WTC11 (cell line): ENCODE measurements at regions not wholly inside any gene's neighbourhood (a gene's known extent, or its start where the extent isn't known, plus 50 kb on each side); places are given as distances from the start of the nearest gene placed in this dataset.

Experiments used
- FOXJ3 ChIP-seq: sonication (generic); formaldehyde crosslinking; IDR thresholded peaks from 2 replicates; pipeline ENCODE4 v1.9.0; 2021; ENCODE audit warnings: missing genetic modification reagents, mild to moderate bottlenecking, borderline replicate concordance
- FOXP4 ChIP-seq: sonication (generic); formaldehyde crosslinking; IDR thresholded peaks from 2 replicates; pipeline ENCODE4 v1.8.0; 2022; ENCODE audit warnings: mild to moderate bottlenecking, missing genetic modification reagents
- MXD4 ChIP-seq: fragments of 250-450 bp; sonication (Bioruptor Pico); IDR thresholded peaks from 2 replicates; pipeline ENCODE4 v1.8.0; 2021; ENCODE audit warnings: mild to moderate bottlenecking, moderate library complexity, borderline replicate concordance
- NFYB ChIP-seq: sonication (generic); formaldehyde crosslinking; conservative IDR thresholded peaks from 2 replicates; pipeline ENCODE4 v1.8.0; 2022; ENCODE audit warnings: low read depth, missing genetic modification reagents
- TEAD4 ChIP-seq: sonication (generic); formaldehyde crosslinking; IDR thresholded peaks from 2 replicates; pipeline ENCODE4 v1.8.0; 2022; ENCODE audit warnings: mild to moderate bottlenecking, missing genetic modification reagents
- ZNF121 ChIP-seq: sonication (generic); formaldehyde crosslinking; IDR thresholded peaks from 2 replicates; pipeline ENCODE4 v1.8.0; 2023; ENCODE audit warnings: missing genetic modification reagents
- TF ChIP-seq, protein P1 (sequence below): sonication (generic); formaldehyde crosslinking; IDR thresholded peaks from 2 replicates; pipeline ENCODE4 v1.8.0; 2023; ENCODE audit warnings: mild to moderate bottlenecking, missing genetic modification reagents

DNA sequence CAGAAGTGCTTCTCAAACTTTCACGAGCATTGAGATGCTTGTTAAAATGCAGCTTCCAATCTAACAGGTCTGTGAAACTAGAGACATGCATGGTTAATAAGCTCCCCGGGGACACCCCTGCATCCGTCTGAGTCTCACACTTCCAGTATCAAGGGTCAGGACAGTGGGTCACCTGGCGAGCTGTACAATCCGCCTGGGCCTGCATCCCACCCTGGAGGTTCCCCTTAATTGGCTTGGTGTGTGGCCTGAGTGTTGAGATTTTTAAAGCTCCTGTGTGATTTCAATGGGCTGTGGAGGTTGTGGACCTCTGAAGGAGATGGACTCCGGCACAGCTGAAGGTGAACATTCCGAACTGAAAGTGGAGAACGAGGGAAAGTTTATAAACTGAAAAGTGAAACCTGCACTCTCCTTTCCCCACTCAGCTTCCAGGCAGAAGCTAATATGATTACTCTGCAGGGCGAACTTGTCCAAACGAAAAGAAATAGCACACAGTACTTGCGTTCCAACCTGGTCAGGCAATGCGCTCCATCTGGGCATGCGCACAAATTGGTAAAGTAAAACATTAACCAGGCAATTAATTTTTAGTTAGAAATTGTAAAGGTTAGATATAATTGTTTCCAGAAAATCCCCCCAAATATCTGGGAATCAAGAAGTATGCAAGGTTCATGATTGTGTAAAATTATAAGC, 191.7 kb upstream of the ALKAL2 start:
- TF ChIP-seq FOXP4 (CRISPR knock-in tag) (no peak), TEAD4 (no peak), ZNF121 (CRISPR knock-in tag) (no peak), FOXJ3 (no peak), NFYB (no peak), MXD4 (CRISPR knock-in tag) (no peak)
- TF ChIP-seq, protein P1, sequence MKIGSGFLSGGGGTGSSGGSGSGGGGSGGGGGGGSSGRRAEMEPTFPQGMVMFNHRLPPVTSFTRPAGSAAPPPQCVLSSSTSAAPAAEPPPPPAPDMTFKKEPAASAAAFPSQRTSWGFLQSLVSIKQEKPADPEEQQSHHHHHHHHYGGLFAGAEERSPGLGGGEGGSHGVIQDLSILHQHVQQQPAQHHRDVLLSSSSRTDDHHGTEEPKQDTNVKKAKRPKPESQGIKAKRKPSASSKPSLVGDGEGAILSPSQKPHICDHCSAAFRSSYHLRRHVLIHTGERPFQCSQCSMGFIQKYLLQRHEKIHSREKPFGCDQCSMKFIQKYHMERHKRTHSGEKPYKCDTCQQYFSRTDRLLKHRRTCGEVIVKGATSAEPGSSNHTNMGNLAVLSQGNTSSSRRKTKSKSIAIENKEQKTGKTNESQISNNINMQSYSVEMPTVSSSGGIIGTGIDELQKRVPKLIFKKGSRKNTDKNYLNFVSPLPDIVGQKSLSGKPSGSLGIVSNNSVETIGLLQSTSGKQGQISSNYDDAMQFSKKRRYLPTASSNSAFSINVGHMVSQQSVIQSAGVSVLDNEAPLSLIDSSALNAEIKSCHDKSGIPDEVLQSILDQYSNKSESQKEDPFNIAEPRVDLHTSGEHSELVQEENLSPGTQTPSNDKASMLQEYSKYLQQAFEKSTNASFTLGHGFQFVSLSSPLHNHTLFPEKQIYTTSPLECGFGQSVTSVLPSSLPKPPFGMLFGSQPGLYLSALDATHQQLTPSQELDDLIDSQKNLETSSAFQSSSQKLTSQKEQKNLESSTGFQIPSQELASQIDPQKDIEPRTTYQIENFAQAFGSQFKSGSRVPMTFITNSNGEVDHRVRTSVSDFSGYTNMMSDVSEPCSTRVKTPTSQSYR (CRISPR knock-in tag), result no peak
